ENCODE measurements at regions not wholly inside any gene's neighbourhood (a gene's known extent, or its start where the extent isn't known, plus 50 kb on each side); places are given as distances from the start of the nearest gene placed in this dataset.

GRCh38 chr9:95756101-95756500, 119.4 kb upstream of the ERCC6L2 start:
- DNase-seq, result no peak

GRCh38 chr9:95755421-95755730, 120.1 kb upstream of the ERCC6L2 start:
- no peak for DNase-seq

GRCh38 chr9:95754533-95755420, 120.7 kb upstream of the ERCC6L2 start:
- no peak for DNase-seq

GRCh38 chr9:95753762-95754465, 121.6 kb upstream of the ERCC6L2 start:
- no peak for DNase-seq

- no peak for DNase-seq
Measured at GRCh38 chr9:95752129-95752731, 123.3 kb upstream of the ERCC6L2 start.

- DNase-seq, result no peak
Measured at GRCh38 chr9:95751520-95751790, 124.0 kb upstream of the ERCC6L2 start.

- peak; percentile 9 to 56 for DNase-seq
Measured at GRCh38 chr9:95750725-95751519, 124.6 kb upstream of the ERCC6L2 start.

GRCh38 chr9:95749493-95749892, 126.0 kb upstream of the ERCC6L2 start:
- no peak for DNase-seq

- DNase-seq, result no peak
Measured at GRCh38 chr9:95746408-95747180, 128.9 kb upstream of the ERCC6L2 start.

GRCh38 chr9:95742821-95743220, 132.7 kb upstream of the ERCC6L2 start:
- DNase-seq, result no peak

- DNase-seq, result no peak
Measured at GRCh38 chr9:95741631-95742030, 133.9 kb upstream of the ERCC6L2 start.

GRCh38 chr9:95740217-95741004, 135.1 kb upstream of the ERCC6L2 start:
- DNase-seq, result no peak

- no peak for DNase-seq
Measured at GRCh38 chr9:95738438-95738837, 137.1 kb upstream of the ERCC6L2 start.

GRCh38 chr9:95736891-95737522, 138.5 kb upstream of the ERCC6L2 start:
- DNase-seq, result no peak

GRCh38 chr9:95736370-95736769, 139.1 kb upstream of the ERCC6L2 start:
- DNase-seq, result no peak

- DNase-seq, result no peak
Measured at GRCh38 chr9:95735701-95736100, 139.8 kb upstream of the ERCC6L2 start.

GRCh38 chr9:95733741-95734666, 141.5 kb upstream of the ERCC6L2 start:
- no peak for DNase-seq

GRCh38 chr9:95732802-95733688, 142.4 kb upstream of the ERCC6L2 start:
- DNase-seq, result no peak

- DNase-seq, result no peak
Measured at GRCh38 chr9:95731876-95732275, 143.6 kb upstream of the ERCC6L2 start.

Data from CD4-positive, alpha-beta T cell treated with Interferon alpha-2 for 1 hour (primary cell).